ENCODE measurements at regions not wholly inside any gene's neighbourhood (a gene's known extent, or its start where the extent isn't known, plus 50 kb on each side); places are given as distances from the start of the nearest gene placed in this dataset.
"Not testable (repeated sequence)": the region's sequence is repeated elsewhere in the genome, so short reads cannot be mapped to it uniquely, and the experiment has no call there.

GRCh38 chr1:219560856-219561255 lies 52.0 kb downstream of the ZC3H11B start:
- DNase-seq (ENCODE audit: low read depth) = no peak

GRCh38 chr1:219559899-219560298 lies 53.0 kb downstream of the ZC3H11B start:
- no peak for DNase-seq (ENCODE audit: low read depth)

GRCh38 chr1:219555806-219556205 lies 57.1 kb downstream of the ZC3H11B start:
- no peak for DNase-seq (ENCODE audit: low read depth)

- no peak for DNase-seq (ENCODE audit: low read depth)
These were observed 57.7 kb downstream of the ZC3H11B start for GRCh38 chr1:219555031-219555692.

- no peak for DNase-seq (ENCODE audit: low read depth)
These were observed 58.9 kb downstream of the ZC3H11B start for GRCh38 chr1:219553934-219554502.

GRCh38 chr1:219550201-219550600 lies 62.7 kb downstream of the ZC3H11B start:
- no peak for DNase-seq (ENCODE audit: low read depth)

- no peak for DNase-seq (ENCODE audit: low read depth)
These were observed 63.7 kb downstream of the ZC3H11B start for GRCh38 chr1:219549215-219549614.

GRCh38 chr1:219548386-219548785 lies 64.5 kb downstream of the ZC3H11B start:
- no peak for DNase-seq (ENCODE audit: low read depth)

- DNase-seq (ENCODE audit: low read depth) = not testable (repeated sequence)
These were observed 67.1 kb downstream of the ZC3H11B start for GRCh38 chr1:219545756-219546155.

GRCh38 chr1:219544163-219544846 lies 68.6 kb downstream of the ZC3H11B start:
- DNase-seq (ENCODE audit: low read depth) = no peak

- no peak for DNase-seq (ENCODE audit: low read depth)
These were observed 69.9 kb downstream of the ZC3H11B start for GRCh38 chr1:219542828-219543518.

GRCh38 chr1:219541946-219542345 lies 71.0 kb downstream of the ZC3H11B start:
- DNase-seq (ENCODE audit: low read depth) = no peak

- no peak for DNase-seq (ENCODE audit: low read depth)
These were observed 73.2 kb downstream of the ZC3H11B start for GRCh38 chr1:219539645-219540254.

GRCh38 chr1:219538886-219539285 lies 74.0 kb downstream of the ZC3H11B start:
- DNase-seq (ENCODE audit: low read depth) = no peak

- DNase-seq (ENCODE audit: low read depth) = no peak
These were observed 75.7 kb downstream of the ZC3H11B start for GRCh38 chr1:219537223-219537631.

GRCh38 chr1:219536038-219536437 lies 76.9 kb downstream of the ZC3H11B start:
- DNase-seq (ENCODE audit: low read depth) = no peak

GRCh38 chr1:219534991-219535390 lies 77.9 kb downstream of the ZC3H11B start:
- DNase-seq (ENCODE audit: low read depth) = no peak

- DNase-seq (ENCODE audit: low read depth) = no peak
These were observed 79.6 kb downstream of the ZC3H11B start for GRCh38 chr1:219533280-219533679.

- DNase-seq (ENCODE audit: low read depth) = no peak
These were observed 83.8 kb downstream of the ZC3H11B start for GRCh38 chr1:219529116-219529515.

- no peak for DNase-seq (ENCODE audit: low read depth)
These were observed 84.3 kb downstream of the ZC3H11B start for GRCh38 chr1:219528633-219529032.

GRCh38 chr1:219527994-219528393 lies 84.9 kb downstream of the ZC3H11B start:
- no peak for DNase-seq (ENCODE audit: low read depth)

GRCh38 chr1:219526074-219526473 lies 86.8 kb downstream of the ZC3H11B start:
- no peak for DNase-seq (ENCODE audit: low read depth)
